Right lobe of liver (tissue), 6 donors: ENCODE measurements at regions not wholly inside any gene's neighbourhood (a gene's known extent, or its start where the extent isn't known, plus 50 kb on each side); places are given as distances from the start of the nearest gene placed in this dataset.

Source experiments
- ATAC-seq, 4 donors: fragments of 200-7000 bp; cut with Tn5 transposase; one replicate each; pipeline ENCODE4 v1.9.1; 2020; ENCODE audit warnings: mild to moderate bottlenecking in 4 of 4, moderate library complexity in 4 of 4
- DNase-seq, 3 donors: peaks; one replicate each; pipeline ENCODE4 v3.0.0-alpha.2; 2020
- H3K27ac ChIP-seq, 3 donors: fragments of 200-600 bp; one replicate each; pipeline ENCODE4 v1.8.0; 2022
- H3K27me3 ChIP-seq, 2 donors: fragments of 200-600 bp; one replicate each; pipeline ENCODE4 v1.8.0; 2022
- H3K36me3 ChIP-seq, 4 donors: fragments of 200-600 bp; sonication (generic) in 1 of 4; one replicate each; pipeline versions ENCODE4 v1.5.1 to v1.8.0; 2017 to 2022; ENCODE audit warnings: control low read depth in 1 of 4
- H3K4me1 ChIP-seq, 4 donors: fragments of 200-600 bp; sonication (generic) in 1 of 4; one replicate each; pipeline versions ENCODE4 v1.5.1 to v1.8.0; 2017 to 2022; ENCODE audit warnings: control low read depth in 1 of 4
- H3K4me3 ChIP-seq, 3 donors: fragments of 200-600 bp; one replicate each; pipeline ENCODE4 v1.8.0; 2022
- H3K9me3 ChIP-seq, 4 donors: fragments of 200-600 bp; sonication (generic) in 1 of 4; one replicate each; pipeline versions ENCODE4 v1.5.1 to v1.8.0; 2017 to 2022; ENCODE audit warnings: control low read depth in 1 of 4
- POLR2A ChIP-seq: fragments of 450-650 bp; IDR thresholded peaks from one replicate; pipeline ENCODE4 v1.6.1; 2017; ENCODE audit warnings: antibody characterized with exemption, mild to moderate bottlenecking
- WGBS: methylation state at CpG from one replicate; pipeline ENCODE4 v1.1.6; 2018; ENCODE audit warnings: low coverage, low lambda C conversion rate; ENCODE audit not compliant: insufficient coverage; ENCODE audit errors: missing lambda C conversion rate; 5-methylcytosine and 5-hydroxymethylcytosine counted together
- intact Hi-C, 2 donors: fragments of 100-400 bp; cut with DNase I; formaldehyde crosslinking; loops; one replicate each; pipeline versions ENCODE4 v1.11.2 to v1.14.1; 2022
- TF ChIP-seq, protein P1 (sequence below), 4 donors: fragments of 200-600 bp in 3 of 4; fragments of 450-650 bp in 1 of 4; IDR thresholded peaks; one replicate each; pipeline versions ENCODE4 v1.5.1 to v1.8.0; 2016 to 2022; ENCODE audit warnings: antibody characterized with exemption in 4 of 4, mild to moderate bottlenecking in 2 of 4
- donor health status: DM: no; HTN: yes; CAD: no.
- donor health status: DM: no; HTN: no; CAD: no.
- donor health status: DM: no; HTN: no; CAD: no.
- donor health status: DM: no; HTN: yes; CAD: no.
- donor health status: DM: no; HTN: yes; CAD: no.

DNA sequence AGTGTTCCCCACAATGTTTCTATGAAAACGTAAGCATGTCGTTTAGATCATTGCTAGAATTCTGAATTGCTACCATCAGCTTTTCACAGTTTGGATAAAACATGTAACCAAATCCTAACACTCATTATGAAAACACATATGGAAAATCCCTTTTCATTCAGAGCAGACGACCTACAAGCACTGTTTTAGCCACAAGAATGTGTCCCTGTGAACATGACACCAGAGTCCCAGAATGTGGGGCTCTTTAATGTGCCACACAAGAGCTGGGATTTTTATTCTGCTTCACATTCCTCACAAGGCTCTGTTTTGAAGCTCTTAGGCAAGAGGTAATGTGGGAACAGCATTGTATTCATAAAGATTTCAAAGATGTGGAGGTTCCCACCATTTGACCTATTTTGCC, 141.1 kb upstream of the CITED2 start:
- DNase-seq (no peak), ATAC-seq (no peak)
- Histone ChIP-seq H3K27me3 (no peaks in the 10 kb centered on the region), H3K9me3 (no peaks in the 10 kb centered on the region), H3K27ac (no peak overlapping the region), H3K4me1 (no peaks in the 10 kb centered on the region), H3K4me3 (no peak overlapping the region), H3K36me3 (no peaks in the 10 kb centered on the region)
- TF ChIP-seq POLR2A = no peak
- intact Hi-C loops = no loop called here
- 77% methylated on average over 3 of the region's 3 CpGs for WGBS

DNA sequence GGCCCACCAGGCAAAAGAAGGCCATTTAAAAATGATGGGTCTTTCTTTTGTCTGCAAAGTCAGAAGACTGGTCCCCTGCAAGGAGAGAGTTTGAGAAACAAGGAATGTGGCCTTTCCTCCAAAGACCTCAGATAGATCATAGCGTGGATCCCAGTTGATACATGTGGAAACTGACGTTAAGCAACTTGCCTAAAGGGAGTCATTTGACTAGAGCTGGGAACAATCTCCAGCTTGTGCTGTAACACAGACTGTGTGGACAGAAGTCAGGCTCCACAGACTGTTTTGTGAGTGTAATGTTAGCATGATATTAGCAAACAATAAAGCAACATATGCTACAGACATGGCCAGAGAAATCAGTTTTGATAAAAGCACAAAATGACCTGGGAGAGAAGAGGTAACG, 140.4 kb upstream of the CITED2 start:
- no peaks in the 10 kb centered on the region for H3K4me1 ChIP-seq
- no peak overlapping the region for H3K27ac ChIP-seq
- H3K27me3 ChIP-seq = no peaks in the 10 kb centered on the region
- no peak for ATAC-seq
- WGBS = 75% methylated on average over 2 of the region's 3 CpGs
- intact Hi-C loops = no loop called here
- H3K4me3 ChIP-seq = no peak overlapping the region
- no peaks in the 10 kb centered on the region for H3K36me3 ChIP-seq
- H3K9me3 ChIP-seq = no peaks in the 10 kb centered on the region
- DNase-seq = no peak
- no peak for TF ChIP-seq POLR2A
- TF ChIP-seq, protein P1, sequence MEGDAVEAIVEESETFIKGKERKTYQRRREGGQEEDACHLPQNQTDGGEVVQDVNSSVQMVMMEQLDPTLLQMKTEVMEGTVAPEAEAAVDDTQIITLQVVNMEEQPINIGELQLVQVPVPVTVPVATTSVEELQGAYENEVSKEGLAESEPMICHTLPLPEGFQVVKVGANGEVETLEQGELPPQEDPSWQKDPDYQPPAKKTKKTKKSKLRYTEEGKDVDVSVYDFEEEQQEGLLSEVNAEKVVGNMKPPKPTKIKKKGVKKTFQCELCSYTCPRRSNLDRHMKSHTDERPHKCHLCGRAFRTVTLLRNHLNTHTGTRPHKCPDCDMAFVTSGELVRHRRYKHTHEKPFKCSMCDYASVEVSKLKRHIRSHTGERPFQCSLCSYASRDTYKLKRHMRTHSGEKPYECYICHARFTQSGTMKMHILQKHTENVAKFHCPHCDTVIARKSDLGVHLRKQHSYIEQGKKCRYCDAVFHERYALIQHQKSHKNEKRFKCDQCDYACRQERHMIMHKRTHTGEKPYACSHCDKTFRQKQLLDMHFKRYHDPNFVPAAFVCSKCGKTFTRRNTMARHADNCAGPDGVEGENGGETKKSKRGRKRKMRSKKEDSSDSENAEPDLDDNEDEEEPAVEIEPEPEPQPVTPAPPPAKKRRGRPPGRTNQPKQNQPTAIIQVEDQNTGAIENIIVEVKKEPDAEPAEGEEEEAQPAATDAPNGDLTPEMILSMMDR (IDR thresholded peaks at IDR 0.05) = no peak

GRCh38 chr6:139510040-139510790, 135.8 kb upstream of the CITED2 start:
- Histone ChIP-seq H3K4me1 (no peaks in the 10 kb centered on the region), H3K27me3 (no peaks in the 10 kb centered on the region), H3K4me3 (no peak overlapping the region), H3K9me3 (no peaks in the 10 kb centered on the region), H3K27ac (no peak overlapping the region), H3K36me3 (no peaks in the 10 kb centered on the region)
- DNase-seq = no peak
- 86% methylated on average over 9 of the region's 9 CpGs for WGBS
- no peak for TF ChIP-seq POLR2A
- TF ChIP-seq, protein P1 (IDR thresholded peaks at IDR 0.05) = no peak
- intact Hi-C loops = no loop called here
- ATAC-seq = no peak

- DNase-seq (no peak), ATAC-seq (no peak)
- 94% methylated on average over 4 of the region's 4 CpGs for WGBS
- Histone ChIP-seq H3K36me3 (no peaks in the 10 kb centered on the region), H3K27ac (no peak overlapping the region), H3K4me3 (no peak overlapping the region), H3K4me1 (no peaks in the 10 kb centered on the region), H3K9me3 (no peaks in the 10 kb centered on the region), H3K27me3 (no peaks in the 10 kb centered on the region)
- intact Hi-C loops = no loop called here
- TF ChIP-seq POLR2A = no peak
- TF ChIP-seq, protein P1 (IDR thresholded peaks at IDR 0.05) = no peak
Observed at GRCh38 chr6:139509167-139509566, 134.7 kb upstream of the CITED2 start.

DNA sequence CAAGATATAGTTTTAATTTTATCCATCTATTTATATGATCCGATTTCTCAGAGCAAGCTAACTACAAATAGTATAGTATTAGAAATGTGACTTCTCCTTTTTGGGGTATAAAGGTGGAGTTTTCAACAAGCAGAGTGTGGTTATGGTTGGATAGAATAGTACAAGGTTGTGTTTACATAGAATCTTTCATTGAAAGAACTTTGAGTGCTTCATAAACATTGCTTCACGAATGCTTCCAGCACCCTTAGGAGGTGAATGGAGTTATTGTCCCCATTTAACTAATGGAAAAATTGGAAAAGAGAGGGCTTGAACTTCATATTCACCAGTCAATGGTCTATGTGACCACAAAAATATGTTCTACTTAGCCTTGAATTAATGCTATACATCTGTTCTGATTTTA, 134.1 kb upstream of the CITED2 start:
- no peaks in the 10 kb centered on the region for H3K9me3 ChIP-seq
- H3K27me3 ChIP-seq = no peaks in the 10 kb centered on the region
- H3K4me1 ChIP-seq = no peaks in the 10 kb centered on the region
- DNase-seq = no peak
- intact Hi-C loops = no loop called here
- TF ChIP-seq, protein P1 (IDR thresholded peaks at IDR 0.05) = no peak
- no peak for TF ChIP-seq POLR2A
- no peaks in the 10 kb centered on the region for H3K36me3 ChIP-seq
- H3K4me3 ChIP-seq = no peak overlapping the region
- no peak for ATAC-seq
- H3K27ac ChIP-seq = no peak overlapping the region
- 59% methylated on average over 2 of the region's 2 CpGs for WGBS
